Endodermal cell (in vitro differentiated cells): ENCODE measurements at regions not wholly inside any gene's neighbourhood (a gene's known extent, or its start where the extent isn't known, plus 50 kb on each side); places are given as distances from the start of the nearest gene placed in this dataset.

Experiments used
- DNase-seq: peaks from one replicate; pipeline ENCODE4 v3.0.0-alpha.2; 2017
- H3K27ac ChIP-seq: 2 replicates; pipeline ENCODE4 v1.5.1; 2013; ENCODE audit warnings: mild to moderate bottlenecking, low read depth, low read length, moderate library complexity
- H3K27me3 ChIP-seq: 2 replicates; pipeline ENCODE4 v1.6.1; 2013; ENCODE audit warnings: mild to moderate bottlenecking, low read length, moderate library complexity; ENCODE audit not compliant: insufficient read depth, control insufficient read depth, poor library complexity, severe bottlenecking
- H3K36me3 ChIP-seq: 2 replicates; pipeline ENCODE4 v1.7.0; 2013; ENCODE audit warnings: mild to moderate bottlenecking, low read length, moderate library complexity; ENCODE audit not compliant: control insufficient read depth, insufficient read depth
- H3K4me1 ChIP-seq: one replicate; pipeline ENCODE4 v1.7.0; 2013; ENCODE audit warnings: low read length; ENCODE audit not compliant: control insufficient read depth, insufficient read depth
- H3K4me3 ChIP-seq: 2 replicates; pipeline ENCODE4 v1.5.1; 2013; ENCODE audit warnings: mild to moderate bottlenecking, low read length, moderate library complexity
- H3K9ac ChIP-seq: 2 replicates; pipeline ENCODE4 v1.6.1; 2013; ENCODE audit warnings: mild to moderate bottlenecking, low read length, moderate library complexity; ENCODE audit not compliant: poor library complexity, severe bottlenecking; ENCODE audit errors: extremely low read depth
- H3K9me3 ChIP-seq: 2 replicates; pipeline ENCODE4 v1.6.1; 2013; ENCODE audit warnings: mild to moderate bottlenecking, low read length, moderate library complexity; ENCODE audit not compliant: control insufficient read depth
- H3K27ac Mint-ChIP-seq: 2 replicates; pipeline ENCODE4 v1.8.0; 2020; ENCODE audit warnings: mixed read lengths
- H3K27me3 Mint-ChIP-seq: 2 replicates; pipeline ENCODE4 v1.8.0; 2021; ENCODE audit warnings: mild to moderate bottlenecking, mixed read lengths; ENCODE audit not compliant: insufficient read depth
- H3K36me3 Mint-ChIP-seq: 2 replicates; pipeline ENCODE4 v1.8.0; 2020; ENCODE audit warnings: low read depth, mixed read lengths
- H3K4me1 Mint-ChIP-seq: 2 replicates; pipeline ENCODE4 v1.8.0; 2020; ENCODE audit warnings: mixed read lengths
- H3K4me3 Mint-ChIP-seq: 2 replicates; pipeline ENCODE4 v1.8.0; 2020; ENCODE audit warnings: mild to moderate bottlenecking, moderate library complexity, mixed read lengths
- H3K9me3 Mint-ChIP-seq: 2 replicates; pipeline ENCODE4 v1.8.0; 2020; ENCODE audit warnings: mild to moderate bottlenecking, mixed read lengths
- CTCF ChIP-seq: fragments of 200-600 bp; sonication (generic); conservative IDR thresholded peaks from 2 replicates; pipeline ENCODE4 v1.5.0; 2021; ENCODE audit warnings: antibody characterized with exemption, mild to moderate bottlenecking
- WGBS, 2 experiments: methylation state at CpG; one replicate each; pipeline versions ENCODE4 v1.1.5 to v1.1.7; 2013; ENCODE audit warnings: missing lambda C conversion rate in 2 of 2, mixed read lengths in 1 of 2; ENCODE audit not compliant: insufficient coverage in 1 of 2, insufficient read length in 1 of 2; 5-methylcytosine and 5-hydroxymethylcytosine counted together

GRCh38 chr21:30979054-30979453 lies 59.2 kb downstream of the KRTAP19-8 start:
- Mint-ChIP-seq H3K4me3 (no peak overlapping the region), H3K27me3 (no peaks in the 10 kb centered on the region), H3K36me3 (no peaks in the 10 kb centered on the region), H3K27ac (no peak overlapping the region), H3K4me1 (no peaks in the 10 kb centered on the region), H3K9me3 (no peaks in the 10 kb centered on the region)
- no peak for DNase-seq
- Histone ChIP-seq H3K4me1 (no peaks in the 10 kb centered on the region), H3K4me3 (no peak overlapping the region), H3K36me3 (no peaks in the 10 kb centered on the region), H3K9me3 (no peaks in the 10 kb centered on the region), H3K27ac (no peak overlapping the region), H3K27me3 (no peaks in the 10 kb centered on the region), H3K9ac (no peak overlapping the region)
- TF ChIP-seq CTCF: no peak
- WGBS, 2 experiments: 80% methylated on average over 1 of the region's 1 CpG; no CpG with 5 or more reads in 1 of the 2 experiments

GRCh38 chr21:30964283-30964682 lies 74.0 kb downstream of the KRTAP19-8 start:
- Histone ChIP-seq H3K4me1 (no peaks in the 10 kb centered on the region), H3K27me3 (no peaks in the 10 kb centered on the region), H3K4me3 (no peak overlapping the region), H3K27ac (no peak overlapping the region), H3K9ac (no peak overlapping the region), H3K36me3 (no peaks in the 10 kb centered on the region), H3K9me3 (peaks cover 2% of the 10 kb centered on the region)
- Mint-ChIP-seq H3K4me3 (no peak overlapping the region), H3K36me3 (no peaks in the 10 kb centered on the region), H3K27me3 (no peaks in the 10 kb centered on the region), H3K4me1 (no peaks in the 10 kb centered on the region), H3K9me3 (peaks cover 3% of the 10 kb centered on the region), H3K27ac (no peak overlapping the region)
- no peak for DNase-seq
- TF ChIP-seq CTCF: no peak
- WGBS, 2 experiments: 87 to 100% methylated on average over 2 of the region's 2 CpGs

DNA sequence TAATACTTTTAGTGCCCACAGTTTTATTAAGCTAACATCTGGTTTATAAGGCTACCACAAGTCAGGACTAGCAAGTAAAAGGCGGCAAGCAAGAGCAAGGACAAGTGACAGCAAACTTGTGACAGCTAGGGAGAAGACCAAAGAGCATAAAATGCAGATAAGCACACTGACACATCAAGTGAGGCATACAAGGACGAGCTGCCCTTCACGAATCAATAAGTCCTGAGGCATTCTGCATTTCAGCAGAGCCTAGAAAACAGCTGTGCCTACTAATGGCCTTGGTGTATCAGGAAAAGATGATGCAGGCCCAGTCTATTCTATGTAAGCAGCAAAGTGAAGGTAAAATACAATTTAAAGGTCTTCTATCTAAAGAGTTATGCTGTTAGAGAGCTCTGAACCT lies 74.8 kb downstream of the KRTAP19-8 start:
- Histone ChIP-seq H3K27ac (no peak overlapping the region), H3K9ac (no peak overlapping the region), H3K36me3 (no peaks in the 10 kb centered on the region), H3K27me3 (no peaks in the 10 kb centered on the region), H3K9me3 (no peaks in the 10 kb centered on the region), H3K4me3 (no peak overlapping the region), H3K4me1 (no peaks in the 10 kb centered on the region)
- 73 to 88% methylated on average over 3 of the region's 3 CpGs for WGBS, 2 experiments
- Mint-ChIP-seq H3K4me1 (no peaks in the 10 kb centered on the region), H3K4me3 (no peak overlapping the region), H3K36me3 (no peaks in the 10 kb centered on the region), H3K27ac (no peak overlapping the region), H3K9me3 (peaks cover 3% of the 10 kb centered on the region), H3K27me3 (no peaks in the 10 kb centered on the region)
- TF ChIP-seq CTCF: no peak
- no peak for DNase-seq
